ENCODE measurements at regions not wholly inside any gene's neighbourhood (a gene's known extent, or its start where the extent isn't known, plus 50 kb on each side); places are given as distances from the start of the nearest gene placed in this dataset.

- TF ChIP-seq CTCF (conservative IDR thresholded peaks at IDR 0.05; ENCODE audit: low read depth, low read length) (no peak), CEBPB (IDR thresholded peaks at IDR 0.05; ENCODE audit: low read depth, low read length) (no peak), POLR2A (IDR thresholded peaks at IDR 0.05; ENCODE audit: low read depth, low read length) (no peak)
Measured at GRCh38 chr2:37501113-37501512, 156.7 kb downstream of the QPCT start.

Measured in IMR-90 (cell line).